MCF 10A (cell line): ENCODE measurements at regions not wholly inside any gene's neighbourhood (a gene's known extent, or its start where the extent isn't known, plus 50 kb on each side); places are given as distances from the start of the nearest gene placed in this dataset.

Experiments
- BruUV-seq: library from RNA; stranded (reverse); fragments of 400-500 nt; replicated peaks from 2 replicates; lab custom pipeline; 2021; lab: Mats Ljungman, UMichigan
- CTCF ChIA-PET: fragments of 300-600 bp; sonication (Branson Sonifier 250); formaldehyde crosslinking; extraction: SDS; loops from one replicate; lab custom pipeline; 2021; ENCODE audit warnings: antibody characterized with exemption, inconsistent platforms; lab: Yijun Ruan, JAX
- POLR2A ChIA-PET: fragments of 300-600, 350-650 bp; sonication (Branson Sonifier 250); formaldehyde crosslinking; extraction: SDS; loops from one replicate; lab custom pipeline; 2020; ENCODE audit warnings: antibody characterized with exemption, inconsistent platforms; lab: Yijun Ruan, JAX
- DNase-seq: peaks from one replicate; pipeline ENCODE4 v3.0.0-alpha.2; 2018; ENCODE audit not compliant: unreplicated experiment
- H3K27ac Mint-ChIP-seq: one replicate; pipeline ENCODE4 v1.8.0; 2022; ENCODE audit warnings: mild to moderate bottlenecking, low read depth, mixed read lengths; ENCODE audit not compliant: unreplicated experiment
- H3K27me3 Mint-ChIP-seq: one replicate; pipeline ENCODE4 v1.8.0; 2022; ENCODE audit warnings: mixed read lengths; ENCODE audit not compliant: insufficient read depth, unreplicated experiment
- H3K36me3 Mint-ChIP-seq: one replicate; pipeline ENCODE4 v1.8.0; 2022; ENCODE audit warnings: mild to moderate bottlenecking, moderate library complexity, mixed read lengths; ENCODE audit not compliant: insufficient read depth, unreplicated experiment
- H3K4me1 Mint-ChIP-seq: one replicate; pipeline ENCODE4 v1.8.0; 2022; ENCODE audit warnings: mixed read lengths; ENCODE audit not compliant: insufficient read depth, unreplicated experiment
- H3K4me3 Mint-ChIP-seq: one replicate; pipeline ENCODE4 v1.8.0; 2022; ENCODE audit warnings: mild to moderate bottlenecking, moderate library complexity, mixed read lengths; ENCODE audit not compliant: unreplicated experiment
- H3K9me3 Mint-ChIP-seq: one replicate; pipeline ENCODE4 v1.8.0; 2022; ENCODE audit warnings: mixed read lengths; ENCODE audit not compliant: unreplicated experiment
- intact Hi-C: fragments of 100-400 bp; cut with micrococcal nuclease; formaldehyde crosslinking; loops from 2 replicates; pipeline ENCODE4 v1.14.1; 2022
- TF ChIP-seq, protein P1 (sequence below): fragments of 200-600 bp; IDR thresholded peaks from one replicate; pipeline ENCODE4 v1.8.0; 2022; ENCODE audit warnings: antibody characterized with exemption, mild to moderate bottlenecking; ENCODE audit not compliant: unreplicated experiment

DNA sequence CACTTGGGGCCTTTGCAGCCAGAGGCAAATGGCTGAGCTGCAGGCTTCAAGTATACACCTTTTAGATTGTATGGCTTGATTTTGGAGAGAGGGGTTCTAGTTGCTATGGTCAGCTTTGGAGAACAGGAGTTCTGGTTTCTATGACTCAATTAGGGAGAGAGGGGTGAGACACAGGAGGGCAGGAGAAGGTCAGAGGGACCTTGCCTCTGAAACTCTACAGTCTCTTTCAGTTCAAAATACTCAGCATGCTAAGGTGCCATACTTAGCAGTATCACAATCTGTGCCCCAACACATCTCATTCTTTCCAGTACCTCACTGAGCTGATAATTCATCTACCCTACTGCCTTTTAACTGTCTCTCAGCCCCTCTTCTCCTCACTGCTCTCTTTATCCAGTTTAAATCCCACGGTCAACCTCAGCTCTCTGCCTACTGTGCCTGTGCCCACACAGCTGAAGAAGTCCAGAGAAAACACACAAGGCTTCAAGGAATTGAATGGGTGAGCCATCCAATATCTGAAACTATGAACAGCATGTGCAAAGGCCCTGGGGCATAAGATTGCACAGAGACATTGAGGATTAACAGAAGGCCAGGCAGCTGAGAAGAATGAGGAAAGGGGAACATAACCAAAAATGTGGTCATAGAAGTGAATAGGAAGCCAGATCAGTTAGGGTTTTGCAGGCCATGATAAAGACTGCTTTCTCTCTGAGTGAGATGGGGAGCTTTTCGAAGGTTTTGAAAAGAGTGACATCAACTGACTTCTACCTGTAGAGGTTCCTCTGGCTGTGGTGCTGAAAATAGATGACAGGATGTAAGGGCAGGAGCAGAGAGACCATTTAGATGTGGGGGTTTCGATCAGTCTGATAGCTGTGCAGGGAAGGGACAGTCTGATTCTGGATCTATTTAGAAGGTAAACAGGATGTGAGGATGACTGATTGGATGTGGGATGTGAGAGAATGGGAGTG is 54.5 kb upstream of the C3orf80 start:
- POLR2A ChIA-PET, result no interaction called here
- DNase-seq, result no peak
- CTCF ChIA-PET, result interaction anchor here (0.6 to 1.0 kb wide), 4 partner anchors 69 to 319 kb away, joined by 3 to 6 read pairs (median 3); no protein-coding TSS in a partner anchor
- no TSS peak for BruUV-seq
- intact Hi-C loops, result no loop called here
- Mint-ChIP-seq H3K36me3 (no peaks in the 10 kb centered on the region), H3K4me1 (peaks cover 9% of the 10 kb centered on the region), H3K4me3 (no peak overlapping the region), H3K27ac (no peak overlapping the region), H3K9me3 (no peaks in the 10 kb centered on the region), H3K27me3 (no peaks in the 10 kb centered on the region)
- TF ChIP-seq, protein P1, sequence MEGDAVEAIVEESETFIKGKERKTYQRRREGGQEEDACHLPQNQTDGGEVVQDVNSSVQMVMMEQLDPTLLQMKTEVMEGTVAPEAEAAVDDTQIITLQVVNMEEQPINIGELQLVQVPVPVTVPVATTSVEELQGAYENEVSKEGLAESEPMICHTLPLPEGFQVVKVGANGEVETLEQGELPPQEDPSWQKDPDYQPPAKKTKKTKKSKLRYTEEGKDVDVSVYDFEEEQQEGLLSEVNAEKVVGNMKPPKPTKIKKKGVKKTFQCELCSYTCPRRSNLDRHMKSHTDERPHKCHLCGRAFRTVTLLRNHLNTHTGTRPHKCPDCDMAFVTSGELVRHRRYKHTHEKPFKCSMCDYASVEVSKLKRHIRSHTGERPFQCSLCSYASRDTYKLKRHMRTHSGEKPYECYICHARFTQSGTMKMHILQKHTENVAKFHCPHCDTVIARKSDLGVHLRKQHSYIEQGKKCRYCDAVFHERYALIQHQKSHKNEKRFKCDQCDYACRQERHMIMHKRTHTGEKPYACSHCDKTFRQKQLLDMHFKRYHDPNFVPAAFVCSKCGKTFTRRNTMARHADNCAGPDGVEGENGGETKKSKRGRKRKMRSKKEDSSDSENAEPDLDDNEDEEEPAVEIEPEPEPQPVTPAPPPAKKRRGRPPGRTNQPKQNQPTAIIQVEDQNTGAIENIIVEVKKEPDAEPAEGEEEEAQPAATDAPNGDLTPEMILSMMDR, result no peak

DNA sequence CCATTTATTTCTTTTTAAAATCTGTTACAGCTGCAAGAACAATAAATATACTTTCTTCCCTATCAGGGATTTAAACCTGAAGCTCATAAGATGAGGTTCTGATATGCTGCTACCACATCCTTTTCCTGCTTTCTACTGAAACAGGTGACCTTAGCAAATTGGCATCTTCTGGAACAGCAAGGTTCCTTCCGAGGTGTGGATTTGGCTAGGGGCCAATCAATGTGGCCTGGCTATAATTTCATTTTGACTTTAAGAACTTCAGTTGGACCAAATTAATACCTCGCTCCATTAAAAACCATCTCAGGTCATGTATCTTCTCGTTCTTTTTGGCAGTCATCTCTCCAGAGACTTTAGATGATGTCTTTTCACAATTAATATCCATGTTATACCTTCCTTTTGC is 53.4 kb upstream of the C3orf80 start:
- H3K27ac Mint-ChIP-seq, result no peak overlapping the region
- intact Hi-C loops, result no loop called here
- no peaks in the 10 kb centered on the region for H3K36me3 Mint-ChIP-seq
- ChIA-PET CTCF (interaction anchor here (0.6 to 1.9 kb wide), 3 partner anchors 9 to 358 kb away, joined by 4 to 11 read pairs (median 4); no protein-coding TSS in a partner anchor), POLR2A (no interaction called here)
- H3K27me3 Mint-ChIP-seq, result no peaks in the 10 kb centered on the region
- H3K9me3 Mint-ChIP-seq, result no peaks in the 10 kb centered on the region
- TF ChIP-seq, protein P1, result no peak
- peaks cover 9% of the 10 kb centered on the region for H3K4me1 Mint-ChIP-seq
- H3K4me3 Mint-ChIP-seq, result no peak overlapping the region
- BruUV-seq, result no TSS peak
- no peak for DNase-seq

DNA sequence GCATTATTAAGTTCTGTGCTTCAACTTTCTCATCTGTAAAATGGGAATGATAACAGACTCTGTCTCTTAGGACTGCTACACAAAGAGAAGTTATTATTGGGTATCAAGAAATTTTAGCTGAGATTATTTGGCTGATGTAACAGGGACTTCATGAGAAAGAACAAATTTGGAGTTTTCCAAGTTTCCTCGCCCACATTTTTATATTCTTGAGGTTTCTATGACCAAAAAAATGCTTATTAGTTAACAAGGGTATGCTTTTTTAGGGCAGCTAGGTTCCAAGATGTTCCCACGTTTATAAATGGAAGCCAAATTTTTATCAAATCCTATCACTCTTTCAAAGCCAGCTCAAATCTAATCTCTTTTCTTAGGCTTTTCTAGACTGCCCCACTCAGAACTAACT is 50.6 kb upstream of the C3orf80 start:
- CTCF ChIA-PET, result interaction anchor here (0.7 to 3.0 kb wide), 3 partner anchors 11 to 60 kb away, joined by 3 to 13 read pairs (median 3); no protein-coding TSS in a partner anchor
- intact Hi-C loops, result no loop called here
- DNase-seq, result no peak
- Mint-ChIP-seq H3K36me3 (no peaks in the 10 kb centered on the region), H3K9me3 (no peaks in the 10 kb centered on the region), H3K27me3 (no peaks in the 10 kb centered on the region), H3K27ac (no peak overlapping the region), H3K4me1 (peaks cover 1% of the 10 kb centered on the region), H3K4me3 (no peak overlapping the region)
- TF ChIP-seq, protein P1, result no peak
- BruUV-seq, result no TSS peak
- POLR2A ChIA-PET, result interaction anchor here (0.6 kb wide), 1 partner anchor 1303 kb away, joined by 3 read pairs; no protein-coding TSS in a partner anchor
